NT2/D1 (cell line): ENCODE measurements at regions not wholly inside any gene's neighbourhood (a gene's known extent, or its start where the extent isn't known, plus 50 kb on each side); places are given as distances from the start of the nearest gene placed in this dataset.

Source experiments
- DNase-seq: peaks from one replicate; pipeline ENCODE4 v3.0.0-alpha.2; 2011; ENCODE audit warnings: low read depth, low spot score
- H3K27me3 ChIP-seq: 2 replicates; pipeline ENCODE4 v1.6.0; 2011; ENCODE audit warnings: mild to moderate bottlenecking; ENCODE audit not compliant: insufficient read length, insufficient read depth
- H3K36me3 ChIP-seq: 2 replicates; pipeline ENCODE4 v1.6.1; 2011; ENCODE audit warnings: mild to moderate bottlenecking, low read length, mixed read lengths; ENCODE audit not compliant: insufficient read depth, insufficient read length
- H3K4me1 ChIP-seq: 2 replicates; pipeline ENCODE4 v1.5.1; 2011; ENCODE audit not compliant: insufficient read depth, insufficient read length
- H3K4me3 ChIP-seq: 2 replicates; pipeline ENCODE4 v1.5.1; 2011; ENCODE audit warnings: low read depth; ENCODE audit not compliant: insufficient read length
- H3K9ac ChIP-seq: 2 replicates; pipeline ENCODE4 v1.6.0; 2011; ENCODE audit warnings: low read depth; ENCODE audit not compliant: insufficient read length
- H3K9me3 ChIP-seq: 2 replicates; pipeline ENCODE4 v1.5.1; 2011; ENCODE audit warnings: mild to moderate bottlenecking, low read length; ENCODE audit not compliant: insufficient read depth
- SUZ12 ChIP-seq: IDR thresholded peaks from 2 replicates; pipeline ENCODE4 v1.6.1; 2011; ENCODE audit not compliant: insufficient read length, insufficient read depth; ENCODE audit errors: extremely low read depth
- YY1 ChIP-seq: IDR thresholded peaks from 2 replicates; pipeline ENCODE4 v1.6.1; 2011; ENCODE audit not compliant: insufficient read length, insufficient read depth
- ZNF274 ChIP-seq: IDR thresholded peaks from 2 replicates; pipeline ENCODE4 v1.6.1; 2011; ENCODE audit warnings: mild to moderate bottlenecking, low read depth, low read length

- no peaks in the 10 kb centered on the region for H3K4me1 ChIP-seq
- H3K9me3 ChIP-seq: no peaks in the 10 kb centered on the region
- no peaks in the 10 kb centered on the region for H3K36me3 ChIP-seq
- no peaks in the 10 kb centered on the region for H3K27me3 ChIP-seq
- no peak for DNase-seq
- H3K9ac ChIP-seq: no peak overlapping the region
- TF ChIP-seq SUZ12 (no peak), YY1 (no peak), ZNF274 (no peak)
- no peak overlapping the region for H3K4me3 ChIP-seq
Observed at GRCh38 chr13:75010941-75011340, 471.0 kb downstream of the TBC1D4 start.

GRCh38 chr13:75008926-75009325 is 473.0 kb downstream of the TBC1D4 start:
- no peak overlapping the region for H3K9ac ChIP-seq
- H3K36me3 ChIP-seq: no peaks in the 10 kb centered on the region
- no peak for DNase-seq
- no peaks in the 10 kb centered on the region for H3K27me3 ChIP-seq
- no peak overlapping the region for H3K4me3 ChIP-seq
- TF ChIP-seq SUZ12 (no peak), YY1 (no peak), ZNF274 (no peak)
- no peaks in the 10 kb centered on the region for H3K4me1 ChIP-seq
- H3K9me3 ChIP-seq: no peaks in the 10 kb centered on the region

GRCh38 chr13:74990992-74991391 is 491.0 kb downstream of the TBC1D4 start:
- no peak overlapping the region for H3K4me3 ChIP-seq
- no peaks in the 10 kb centered on the region for H3K4me1 ChIP-seq
- no peaks in the 10 kb centered on the region for H3K27me3 ChIP-seq
- H3K9me3 ChIP-seq: no peaks in the 10 kb centered on the region
- H3K36me3 ChIP-seq: no peaks in the 10 kb centered on the region
- no peak for DNase-seq
- TF ChIP-seq SUZ12 (no peak), ZNF274 (no peak), YY1 (no peak)
- H3K9ac ChIP-seq: no peak overlapping the region

- no peak for TF ChIP-seq SUZ12
- no peak for TF ChIP-seq YY1
- no peak for TF ChIP-seq ZNF274
Observed at GRCh38 chr13:74987124-74987690, 494.8 kb downstream of the TBC1D4 start.

GRCh38 chr13:74986609-74987008 is 495.4 kb downstream of the TBC1D4 start:
- Histone ChIP-seq H3K9me3 (no peaks in the 10 kb centered on the region), H3K4me3 (no peak overlapping the region), H3K36me3 (no peaks in the 10 kb centered on the region), H3K4me1 (no peaks in the 10 kb centered on the region), H3K9ac (no peak overlapping the region), H3K27me3 (no peaks in the 10 kb centered on the region)
- no peak for DNase-seq
- TF ChIP-seq SUZ12 (no peak), ZNF274 (no peak), YY1 (no peak)

More at GRCh38 chr13:74987124-74987690, 494.8 kb downstream of the TBC1D4 start:
- Histone ChIP-seq H3K4me3 (no peak overlapping the region), H3K9ac (no peak overlapping the region), H3K9me3 (no peaks in the 10 kb centered on the region), H3K27me3 (no peaks in the 10 kb centered on the region), H3K36me3 (no peaks in the 10 kb centered on the region), H3K4me1 (no peaks in the 10 kb centered on the region)
- DNase-seq: no peak

GRCh38 chr13:74979703-74980102 is 502.3 kb downstream of the TBC1D4 start:
- no peaks in the 10 kb centered on the region for H3K27me3 ChIP-seq
- DNase-seq: no peak
- H3K4me1 ChIP-seq: no peaks in the 10 kb centered on the region
- H3K9me3 ChIP-seq: no peaks in the 10 kb centered on the region
- H3K4me3 ChIP-seq: no peak overlapping the region
- no peaks in the 10 kb centered on the region for H3K36me3 ChIP-seq
- no peak overlapping the region for H3K9ac ChIP-seq
- TF ChIP-seq YY1: no peak
- TF ChIP-seq ZNF274: no peak
- TF ChIP-seq SUZ12: no peak

GRCh38 chr13:74978591-74978990 is 503.4 kb downstream of the TBC1D4 start:
- no peaks in the 10 kb centered on the region for H3K4me1 ChIP-seq
- TF ChIP-seq ZNF274: no peak
- TF ChIP-seq YY1: no peak
- TF ChIP-seq SUZ12: no peak
- H3K36me3 ChIP-seq: no peaks in the 10 kb centered on the region
- no peak overlapping the region for H3K9ac ChIP-seq
- no peaks in the 10 kb centered on the region for H3K27me3 ChIP-seq
- H3K9me3 ChIP-seq: no peaks in the 10 kb centered on the region
- no peak for DNase-seq
- H3K4me3 ChIP-seq: no peak overlapping the region

- no peak overlapping the region for H3K9ac ChIP-seq
- no peaks in the 10 kb centered on the region for H3K27me3 ChIP-seq
- no peak overlapping the region for H3K4me3 ChIP-seq
- no peak for DNase-seq
- no peaks in the 10 kb centered on the region for H3K36me3 ChIP-seq
- H3K9me3 ChIP-seq: no peaks in the 10 kb centered on the region
- no peak for TF ChIP-seq YY1
- no peak for TF ChIP-seq ZNF274
- no peaks in the 10 kb centered on the region for H3K4me1 ChIP-seq
Observed at GRCh38 chr13:74977498-74977897, 504.5 kb downstream of the TBC1D4 start.
